ENCODE measurements at regions not wholly inside any gene's neighbourhood (a gene's known extent, or its start where the extent isn't known, plus 50 kb on each side); places are given as distances from the start of the nearest gene placed in this dataset.

DNA sequence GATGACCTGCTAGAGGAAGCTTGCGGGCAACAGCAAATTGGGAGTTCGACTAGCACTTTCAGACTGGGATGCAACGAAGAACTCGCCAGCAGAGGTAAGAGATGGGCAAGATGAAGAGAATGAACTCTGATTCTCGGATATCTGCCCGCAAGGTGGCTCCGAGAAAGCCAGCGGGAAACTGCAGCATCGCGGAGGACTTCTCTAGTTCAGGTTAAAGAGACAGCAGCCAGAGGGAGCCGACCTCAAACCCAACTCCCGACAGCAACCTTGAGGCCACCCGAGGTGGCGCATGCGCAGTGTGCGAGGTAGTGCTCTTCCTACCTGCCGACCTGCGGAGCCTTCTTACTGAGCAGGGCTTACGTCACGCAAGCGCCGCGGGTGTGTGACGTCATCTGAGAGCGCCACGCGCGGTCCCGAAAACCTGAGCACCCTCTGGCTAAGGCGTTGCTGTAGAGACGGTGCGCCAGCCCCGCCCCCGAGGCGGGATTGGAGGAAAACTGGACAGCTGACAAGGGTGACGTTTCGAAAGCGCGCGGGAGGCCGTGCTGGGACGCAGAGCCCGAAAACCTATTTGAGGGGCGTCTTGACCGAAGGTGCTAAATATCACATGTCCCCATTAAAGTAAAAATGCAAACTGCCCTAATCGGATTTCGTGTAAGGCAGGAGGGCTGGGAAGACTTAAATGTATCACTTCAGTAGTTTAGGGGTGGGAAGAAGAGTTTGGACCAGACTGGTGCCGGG is 110.5 kb upstream of the SLC25A33 start:
- Histone ChIP-seq H3K4me3 (ENCODE audit: low read depth, low read length) (peak overlapping the region; percentile 58), H3K27me3 (replicated peaks; ENCODE audit: control insufficient read depth, insufficient read depth, low read length) (no peaks in the 10 kb centered on the region), H3K9me3 (no peaks in the 10 kb centered on the region), H3K4me1 (peaks cover 6% of the 10 kb centered on the region; the same call in 1 of the 2 replicates), H3K36me3 (ENCODE audit: control insufficient read depth, insufficient read depth, low read length) (no peaks in the 10 kb centered on the region)
- H3K36me3 Mint-ChIP-seq (ENCODE audit: insufficient read depth, unreplicated experiment) = peaks cover 12% of the 10 kb centered on the region
- intact Hi-C loops (cut with micrococcal nuclease; ENCODE audit: unreplicated experiment) = loop anchor here (1.0 kb wide), 1 partner anchor 63 kb away; no protein-coding TSS in a partner anchor
- TF ChIP-seq, protein P1, sequence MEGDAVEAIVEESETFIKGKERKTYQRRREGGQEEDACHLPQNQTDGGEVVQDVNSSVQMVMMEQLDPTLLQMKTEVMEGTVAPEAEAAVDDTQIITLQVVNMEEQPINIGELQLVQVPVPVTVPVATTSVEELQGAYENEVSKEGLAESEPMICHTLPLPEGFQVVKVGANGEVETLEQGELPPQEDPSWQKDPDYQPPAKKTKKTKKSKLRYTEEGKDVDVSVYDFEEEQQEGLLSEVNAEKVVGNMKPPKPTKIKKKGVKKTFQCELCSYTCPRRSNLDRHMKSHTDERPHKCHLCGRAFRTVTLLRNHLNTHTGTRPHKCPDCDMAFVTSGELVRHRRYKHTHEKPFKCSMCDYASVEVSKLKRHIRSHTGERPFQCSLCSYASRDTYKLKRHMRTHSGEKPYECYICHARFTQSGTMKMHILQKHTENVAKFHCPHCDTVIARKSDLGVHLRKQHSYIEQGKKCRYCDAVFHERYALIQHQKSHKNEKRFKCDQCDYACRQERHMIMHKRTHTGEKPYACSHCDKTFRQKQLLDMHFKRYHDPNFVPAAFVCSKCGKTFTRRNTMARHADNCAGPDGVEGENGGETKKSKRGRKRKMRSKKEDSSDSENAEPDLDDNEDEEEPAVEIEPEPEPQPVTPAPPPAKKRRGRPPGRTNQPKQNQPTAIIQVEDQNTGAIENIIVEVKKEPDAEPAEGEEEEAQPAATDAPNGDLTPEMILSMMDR (IDR thresholded peaks at IDR 0.05; ENCODE audit: insufficient read depth in 1 of 2, low read depth in 1 of 2, low read length in 1 of 2, severe bottlenecking in 1 of 2, unreplicated experiment in 1 of 2) = peak; percentile 13 to 58
- ChIA-PET CTCF (interaction anchor here (0.9 to 1.9 kb wide), 4 partner anchors 10 to 140 kb away, joined by 3 to 7 read pairs (median 4); no protein-coding TSS in a partner anchor), POLR2A (no interaction called here)
- H3K4me3 Mint-ChIP-seq (ENCODE audit: unreplicated experiment) = peak overlapping the region; percentile 77
- H3K27ac Mint-ChIP-seq (ENCODE audit: unreplicated experiment) = peak overlapping the region; percentile 85
- no peaks in the 10 kb centered on the region for H3K27me3 Mint-ChIP-seq (ENCODE audit: insufficient read depth, unreplicated experiment)
- peak; percentile 99 for DNase-seq
- no peaks in the 10 kb centered on the region for H3K9me3 Mint-ChIP-seq (ENCODE audit: unreplicated experiment)
- H3K4me1 Mint-ChIP-seq (ENCODE audit: low read depth, unreplicated experiment) = peaks cover 9% of the 10 kb centered on the region
- no TSS peak for BruUV-seq (replicated peaks)

DNA sequence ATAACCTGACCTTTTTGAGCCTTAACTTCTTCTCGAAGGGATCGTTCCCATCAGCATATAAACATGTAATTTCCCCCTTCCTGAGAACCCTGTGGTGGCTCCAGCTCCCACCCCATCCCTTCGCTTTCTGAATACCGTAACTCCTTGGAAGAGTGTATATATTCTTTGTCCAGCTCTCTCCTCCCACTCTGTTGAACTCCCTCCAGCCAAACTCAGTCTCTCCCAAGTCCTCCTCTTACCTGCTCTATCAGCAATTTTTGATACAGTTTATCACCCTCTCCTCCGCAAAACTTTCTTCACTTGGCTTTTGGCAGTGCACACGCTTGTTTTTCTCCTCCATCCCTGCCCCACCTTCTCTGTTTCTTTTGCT is 109.9 kb upstream of the SLC25A33 start:
- peak overlapping the region; percentile 58 for H3K4me3 ChIP-seq (ENCODE audit: low read depth, low read length)
- no peaks in the 10 kb centered on the region for H3K9me3 ChIP-seq
- H3K4me1 Mint-ChIP-seq (ENCODE audit: low read depth, unreplicated experiment) = peaks cover 9% of the 10 kb centered on the region
- CTCF ChIA-PET = interaction anchor here (1.2 to 1.9 kb wide), 3 partner anchors 10 to 140 kb away, joined by 3 to 7 read pairs (median 5); no protein-coding TSS in a partner anchor
- peak overlapping the region; percentile 85 for H3K27ac Mint-ChIP-seq (ENCODE audit: unreplicated experiment)
- peaks cover 12% of the 10 kb centered on the region for H3K36me3 Mint-ChIP-seq (ENCODE audit: insufficient read depth, unreplicated experiment)
- no peaks in the 10 kb centered on the region for H3K27me3 ChIP-seq (replicated peaks; ENCODE audit: control insufficient read depth, insufficient read depth, low read length)
- no peaks in the 10 kb centered on the region for H3K9me3 Mint-ChIP-seq (ENCODE audit: unreplicated experiment)
- H3K36me3 ChIP-seq (ENCODE audit: control insufficient read depth, insufficient read depth, low read length) = no peaks in the 10 kb centered on the region
- peak overlapping the region; percentile 77 for H3K4me3 Mint-ChIP-seq (ENCODE audit: unreplicated experiment)
- H3K27me3 Mint-ChIP-seq (ENCODE audit: insufficient read depth, unreplicated experiment) = no peaks in the 10 kb centered on the region
- DNase-seq = no peak
- intact Hi-C loops (cut with micrococcal nuclease; ENCODE audit: unreplicated experiment) = no loop called here
- POLR2A ChIA-PET = no interaction called here
- TSS peak; percentile 100 for BruUV-seq (replicated peaks)
- peaks cover 11% of the 10 kb centered on the region for H3K4me1 ChIP-seq
- TF ChIP-seq, protein P1 (IDR thresholded peaks at IDR 0.05; ENCODE audit: insufficient read depth in 1 of 2, low read depth in 1 of 2, low read length in 1 of 2, severe bottlenecking in 1 of 2, unreplicated experiment in 1 of 2) = no peak

GRCh38 chr1:9434247-9435152 is 104.8 kb upstream of the SLC25A33 start:
- TF ChIP-seq, protein P1 (IDR thresholded peaks at IDR 0.05; ENCODE audit: insufficient read depth in 1 of 2, low read depth in 1 of 2, low read length in 1 of 2, severe bottlenecking in 1 of 2, unreplicated experiment in 1 of 2) = no peak
- intact Hi-C loops (cut with micrococcal nuclease; ENCODE audit: unreplicated experiment) = loop anchor here (5.0 kb wide), 1 partner anchor 142 kb away; the partner anchor contains the start of gene SPSB1
- Histone ChIP-seq H3K27me3 (replicated peaks; ENCODE audit: control insufficient read depth, insufficient read depth, low read length) (no peaks in the 10 kb centered on the region), H3K4me1 (peaks cover 59% of the 10 kb centered on the region), H3K9me3 (no peaks in the 10 kb centered on the region), H3K4me3 (ENCODE audit: low read depth, low read length) (no peak overlapping the region), H3K36me3 (ENCODE audit: control insufficient read depth, insufficient read depth, low read length) (no peaks in the 10 kb centered on the region)
- DNase-seq = no peak
- Mint-ChIP-seq H3K27ac (ENCODE audit: unreplicated experiment) (peak overlapping the region; percentile 48), H3K9me3 (ENCODE audit: unreplicated experiment) (no peaks in the 10 kb centered on the region), H3K4me3 (ENCODE audit: unreplicated experiment) (no peak overlapping the region), H3K27me3 (ENCODE audit: insufficient read depth, unreplicated experiment) (no peaks in the 10 kb centered on the region), H3K36me3 (ENCODE audit: insufficient read depth, unreplicated experiment) (no peaks in the 10 kb centered on the region), H3K4me1 (ENCODE audit: low read depth, unreplicated experiment) (peaks cover 32% of the 10 kb centered on the region)
- ChIA-PET CTCF (no interaction called here), POLR2A (interaction anchor here (0.6 kb wide), 1 partner anchor 16 kb away, joined by 3 read pairs; no protein-coding TSS in a partner anchor)
- no TSS peak for BruUV-seq (replicated peaks)

Measured in Caco-2 (cell line).